GM12874 (cell line): ENCODE measurements at regions not wholly inside any gene's neighbourhood (a gene's known extent, or its start where the extent isn't known, plus 50 kb on each side); places are given as distances from the start of the nearest gene placed in this dataset.

Experiments
- CTCF ChIP-seq: IDR thresholded peaks from 2 replicates; pipeline ENCODE4 v1.5.1; 2011; ENCODE audit warnings: low read depth, mild to moderate bottlenecking, control low read depth, low read length, moderate library complexity; ENCODE audit not compliant: insufficient read depth

GRCh38 chr22:19658967-19659804 is 55.1 kb upstream of the SEPTIN5 start:
- no peak for TF ChIP-seq CTCF

GRCh38 chr22:19659805-19660345 is 54.4 kb upstream of the SEPTIN5 start:
- TF ChIP-seq CTCF: no peak

- no peak for TF ChIP-seq CTCF
Measured at GRCh38 chr22:19661156-19661555, 53.1 kb upstream of the SEPTIN5 start.

- no peak for TF ChIP-seq CTCF
Measured at GRCh38 chr22:19663286-19663815, 51.0 kb upstream of the SEPTIN5 start.

GRCh38 chr22:19663821-19664355 is 50.4 kb upstream of the SEPTIN5 start:
- TF ChIP-seq CTCF: no peak

GRCh38 chr22:19664406-19664805 is 49.9 kb upstream of the SEPTIN5 start:
- TF ChIP-seq CTCF: no peak
